HG03064 (cell line): ENCODE measurements at regions not wholly inside any gene's neighbourhood (a gene's known extent, or its start where the extent isn't known, plus 50 kb on each side); places are given as distances from the start of the nearest gene placed in this dataset.

Experiments
- ATAC-seq: cut with Tn5 transposase; IDR thresholded peaks from one replicate; pipeline ENCODE4 v1.9.1; 2021; ENCODE audit warnings: low read depth; ENCODE audit not compliant: unreplicated experiment

DNA sequence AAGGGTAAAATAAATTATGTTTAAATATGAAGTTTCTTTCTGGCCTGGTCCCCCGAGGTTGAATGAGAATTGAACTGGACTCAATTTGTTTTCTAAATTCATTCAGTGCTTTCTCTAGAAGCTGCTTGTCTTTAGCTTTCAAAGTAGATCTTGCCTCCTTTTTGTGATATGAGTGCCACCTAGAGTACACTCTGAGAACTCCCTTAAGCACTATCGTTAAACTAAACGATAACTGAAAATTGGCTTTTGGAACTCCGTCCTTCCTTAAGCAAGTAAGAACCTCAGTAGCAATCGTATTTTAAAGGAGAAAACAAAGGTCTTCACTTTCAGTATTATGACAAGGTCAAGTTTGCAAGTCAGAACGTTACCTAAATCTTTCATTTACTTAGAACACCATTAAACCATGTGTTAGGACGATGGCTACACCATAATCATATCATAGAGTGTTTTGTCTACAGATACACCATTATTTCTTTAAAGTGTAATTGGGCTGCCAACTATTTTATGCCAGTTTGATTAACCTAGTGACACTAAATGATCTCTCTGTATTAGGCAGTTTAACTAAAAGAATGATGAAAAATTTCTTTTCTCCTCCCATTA lies 364.8 kb downstream of the SNAPC1 start:
- ATAC-seq, result peak; percentile 71

DNA sequence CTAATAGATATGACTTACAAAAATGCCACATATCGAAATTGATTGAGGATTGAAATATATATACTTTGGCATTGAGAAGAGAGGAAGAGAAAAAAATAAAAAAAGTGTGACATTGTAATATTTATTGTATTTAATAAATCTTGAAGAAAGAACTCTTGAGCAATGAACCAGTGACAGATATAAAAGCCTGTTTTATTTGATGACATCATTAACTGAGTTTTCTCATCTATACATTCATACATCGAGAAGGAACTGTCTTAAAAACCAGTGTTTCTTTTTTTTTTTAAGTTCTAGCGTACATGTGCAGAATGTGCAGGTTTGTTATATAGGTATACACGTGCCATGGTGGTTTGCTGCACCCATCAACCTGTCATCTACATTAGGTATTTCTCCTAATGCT lies 368.2 kb downstream of the SNAPC1 start:
- ATAC-seq, result no peak

GRCh38 chr14:62133776-62134550 lies 371.7 kb downstream of the SNAPC1 start:
- ATAC-seq, result no peak

- no peak for ATAC-seq
Observed at GRCh38 chr14:62138593-62138992, 376.4 kb downstream of the SNAPC1 start.

GRCh38 chr14:62141139-62141538 lies 378.9 kb downstream of the SNAPC1 start:
- ATAC-seq, result no peak

- no peak for ATAC-seq
Observed at GRCh38 chr14:62143245-62143644, 381.0 kb downstream of the SNAPC1 start.

DNA sequence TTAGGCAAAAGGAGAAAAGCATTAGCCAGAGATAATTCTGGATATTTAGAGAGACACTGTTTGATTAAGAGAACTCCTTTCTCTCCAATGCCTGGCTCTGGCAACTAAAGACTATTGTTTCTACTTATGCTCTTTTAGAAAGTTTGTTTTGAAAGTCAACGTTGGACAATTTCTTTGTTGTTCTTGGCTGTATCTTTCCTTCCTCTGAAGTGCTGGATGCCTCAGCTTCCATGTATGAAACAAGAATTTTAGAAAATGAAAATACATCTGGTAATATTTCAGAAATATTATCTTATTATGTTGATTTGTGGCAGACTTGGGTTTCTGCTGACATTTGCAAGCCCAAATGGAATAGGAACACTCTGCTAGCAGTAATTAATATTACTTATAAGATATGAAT lies 382.6 kb downstream of the SNAPC1 start:
- ATAC-seq, result no peak

DNA sequence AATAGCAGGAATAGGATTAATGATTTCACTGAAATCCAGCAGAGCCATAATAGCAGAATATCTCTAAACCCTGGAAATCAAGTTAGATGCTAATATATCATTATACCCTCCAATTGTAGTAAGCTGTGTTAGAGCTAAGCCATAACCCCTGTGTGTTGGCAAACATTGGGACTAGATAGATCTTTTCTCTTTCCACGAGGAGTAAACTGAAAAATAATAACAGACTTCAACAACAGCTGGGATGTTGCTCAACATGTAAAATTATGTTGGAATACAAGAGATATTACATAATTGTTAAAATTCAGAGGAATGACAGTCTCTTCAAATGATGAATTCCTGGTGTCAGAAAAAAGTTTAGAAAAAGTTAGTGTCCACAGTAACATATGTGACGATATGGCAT lies 383.8 kb downstream of the SNAPC1 start:
- no peak for ATAC-seq

- ATAC-seq, result no peak
Observed at GRCh38 chr14:62156052-62156451, 393.8 kb downstream of the SNAPC1 start.

DNA sequence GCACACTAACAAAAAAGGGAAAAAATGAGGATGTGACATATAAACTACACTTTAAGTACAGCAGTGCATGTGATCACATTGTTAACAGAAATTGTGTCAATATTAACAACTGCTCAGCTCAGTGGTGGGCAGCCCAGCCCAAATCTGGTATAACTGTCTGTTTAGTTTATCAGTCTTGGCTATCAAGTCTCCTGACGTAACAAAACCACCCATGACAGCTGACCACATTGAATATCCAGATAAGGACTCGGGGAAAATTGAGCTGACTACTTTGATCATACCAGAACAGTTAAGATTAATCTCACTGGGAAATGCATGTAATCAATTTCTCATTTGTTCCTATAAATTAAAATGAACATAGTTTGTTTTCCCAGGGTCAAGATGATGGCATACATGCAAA lies 396.6 kb downstream of the SNAPC1 start:
- no peak for ATAC-seq

DNA sequence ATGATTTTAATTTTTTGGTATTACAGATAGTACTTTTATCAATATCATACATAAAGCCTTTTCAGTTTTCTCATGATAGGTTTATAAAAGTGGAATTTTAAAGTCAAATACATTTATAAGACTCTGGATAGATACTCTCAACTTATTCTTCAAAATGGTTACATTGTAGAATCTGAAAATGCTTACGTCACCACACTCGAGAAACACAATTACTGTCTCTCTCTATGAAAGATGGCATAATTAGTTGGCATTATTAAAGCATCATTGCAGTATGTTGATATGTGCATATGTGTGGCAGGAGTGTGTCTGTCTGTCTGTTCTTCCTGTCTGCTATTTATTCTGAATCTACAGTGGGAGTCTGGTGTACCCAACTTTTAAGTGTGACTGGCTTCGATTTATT lies 397.1 kb downstream of the SNAPC1 start:
- no peak for ATAC-seq

DNA sequence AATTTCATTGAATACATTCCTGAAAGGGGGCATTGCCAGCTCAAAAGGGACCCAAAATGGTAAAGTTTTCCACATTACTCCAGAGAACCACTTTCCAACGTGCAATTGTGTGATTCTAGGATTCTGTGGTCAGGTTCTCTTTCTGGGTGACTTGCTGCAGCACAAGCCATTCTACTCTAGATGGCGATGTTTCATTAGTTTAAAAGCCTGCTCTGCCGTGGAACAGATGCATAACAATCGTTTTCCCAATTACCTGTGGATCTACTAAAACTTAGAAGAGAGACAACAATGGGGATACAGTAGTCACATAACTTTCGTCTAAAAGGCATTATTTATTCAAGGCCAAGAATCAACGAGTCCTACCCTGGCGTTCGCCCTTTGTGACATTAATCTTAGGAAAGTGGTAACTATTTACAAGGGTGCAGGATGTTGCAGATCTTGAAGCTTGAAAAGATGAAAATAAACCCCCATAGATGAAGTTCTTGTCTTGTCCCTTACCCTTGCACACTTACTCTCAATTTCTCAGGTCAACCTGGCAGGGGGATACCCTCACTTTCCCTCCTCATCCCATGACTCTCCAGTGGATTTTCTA lies 400.9 kb downstream of the SNAPC1 start:
- no peak for ATAC-seq

GRCh38 chr14:62168564-62169155 lies 406.4 kb downstream of the SNAPC1 start:
- no peak for ATAC-seq

DNA sequence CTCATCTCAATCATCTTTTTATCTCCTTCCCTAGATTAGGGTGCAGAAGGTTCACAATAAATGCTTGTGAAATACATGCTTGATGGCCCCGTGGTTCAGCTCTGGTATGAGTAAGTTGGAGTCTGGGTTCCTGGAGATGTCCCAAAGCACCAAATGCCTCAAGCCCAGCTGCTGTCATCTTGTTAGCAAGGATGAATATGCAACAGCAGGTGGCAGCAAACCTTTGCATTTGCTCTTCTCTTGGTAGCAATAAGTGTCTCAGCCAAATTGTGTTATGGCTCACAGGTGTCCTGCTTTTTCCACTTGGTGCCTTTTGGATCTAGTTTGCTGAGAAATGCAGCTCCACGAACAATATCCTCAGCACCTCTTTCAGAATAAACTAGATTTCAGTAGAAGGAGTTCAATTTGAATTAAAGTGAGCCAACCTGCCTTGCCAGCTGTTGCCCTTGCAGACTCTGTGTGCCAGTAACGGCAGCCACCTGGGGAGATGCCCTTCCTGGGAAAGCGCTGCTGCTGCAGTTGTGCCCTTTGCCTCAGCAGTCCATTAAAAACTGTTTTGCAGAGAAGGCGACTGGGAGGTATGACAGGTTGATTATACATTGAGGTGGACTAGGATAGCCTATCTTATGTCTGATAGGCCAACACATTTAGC lies 417.3 kb downstream of the SNAPC1 start:
- no peak for ATAC-seq

DNA sequence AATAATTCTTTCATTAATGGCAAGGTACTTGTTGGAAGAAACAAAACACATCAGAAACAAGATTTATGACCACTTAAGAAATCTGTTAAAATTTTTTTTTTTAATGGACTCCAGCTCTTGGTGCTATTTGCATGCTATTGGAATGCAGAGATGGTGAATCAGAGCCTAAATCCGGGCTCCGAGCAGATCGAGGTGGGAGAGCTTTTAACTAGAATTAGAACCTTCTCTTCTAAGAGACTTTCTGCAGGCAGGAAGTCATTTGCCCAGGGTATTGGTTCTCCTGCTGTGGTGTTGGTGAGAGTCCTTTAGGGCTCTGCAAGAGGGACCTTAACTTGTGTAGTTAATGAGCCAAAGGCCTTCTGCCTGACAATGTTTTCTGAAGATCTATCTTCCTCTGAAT lies 419.4 kb downstream of the SNAPC1 start:
- no peak for ATAC-seq

- ATAC-seq, result no peak
Observed at GRCh38 chr14:62185078-62185477, 422.9 kb downstream of the SNAPC1 start.

- ATAC-seq, result no peak
Observed at GRCh38 chr14:62187265-62187664, 425.0 kb downstream of the SNAPC1 start.

- ATAC-seq, result no peak
Observed at GRCh38 chr14:62189698-62190097, 427.5 kb downstream of the SNAPC1 start.

DNA sequence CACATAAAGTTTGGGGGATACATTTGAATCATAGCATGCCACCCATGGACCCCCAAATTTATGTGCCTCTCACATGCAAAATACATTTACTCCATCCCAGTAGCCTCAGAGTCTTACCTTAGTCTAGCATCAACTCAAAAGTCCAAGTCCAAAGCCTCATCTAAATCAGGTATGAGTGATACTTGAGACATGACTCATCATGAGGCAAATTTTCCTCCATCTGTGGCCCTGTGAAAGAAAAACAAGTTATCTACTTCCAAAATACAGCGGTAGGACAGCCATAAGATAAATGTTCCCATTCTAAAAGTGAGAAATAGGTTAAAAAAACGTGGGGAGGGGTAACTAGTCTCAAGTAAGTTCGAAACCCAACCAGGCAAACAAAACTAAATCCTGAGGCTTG lies 444.2 kb downstream of the SNAPC1 start:
- no peak for ATAC-seq

DNA sequence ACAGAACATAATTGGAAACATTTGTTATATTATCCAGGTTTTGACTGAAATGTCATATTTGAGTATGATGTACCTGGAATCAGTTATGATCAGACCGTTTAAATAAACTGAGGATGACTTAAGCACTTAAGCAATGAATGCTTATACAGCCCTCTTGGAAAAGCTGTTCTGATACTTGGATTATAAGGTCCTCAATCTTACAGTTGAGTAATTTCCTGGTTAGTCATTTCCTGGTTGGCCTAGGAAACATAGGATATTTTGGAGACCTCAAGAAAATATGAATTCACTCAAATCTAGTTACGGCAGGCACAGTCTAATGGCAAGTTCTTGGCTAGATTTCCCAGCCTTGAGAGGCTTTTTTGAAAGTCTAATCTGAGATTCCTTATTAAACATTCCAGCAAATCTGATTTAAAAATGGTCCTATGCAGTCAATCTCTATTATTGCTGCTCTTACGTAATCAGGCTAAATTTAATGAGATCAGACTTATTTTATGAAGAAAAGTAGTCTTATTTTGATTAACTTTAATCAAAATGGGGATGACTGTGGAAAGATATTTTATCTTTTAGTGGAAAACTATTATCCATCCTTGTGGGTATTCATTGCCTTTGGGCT lies 447.2 kb downstream of the SNAPC1 start:
- ATAC-seq, result no peak

- ATAC-seq, result no peak
Observed at GRCh38 chr14:62213516-62213915, 451.3 kb downstream of the SNAPC1 start.
